H1 (cell line): ENCODE measurements at regions not wholly inside any gene's neighbourhood (a gene's known extent, or its start where the extent isn't known, plus 50 kb on each side); places are given as distances from the start of the nearest gene placed in this dataset.

Experiments
- ATF2 ChIP-seq: IDR thresholded peaks from 2 replicates; pipeline ENCODE4 v1.6.1; 2012; ENCODE audit warnings: low read length, inconsistent platforms
- BCL11A ChIP-seq, 2 experiments: IDR thresholded peaks; one replicate each; pipeline ENCODE4 v1.6.1; 2011; ENCODE audit warnings: low read depth in 2 of 2, low read length in 2 of 2, mild to moderate bottlenecking in 2 of 2
- CBX8 ChIP-seq: fragments of 300-800, 300-1000 bp; sonication (generic); IDR thresholded peaks from 2 replicates; pipeline ENCODE4 v1.7.1; 2016; ENCODE audit warnings: low read depth, low read length, borderline replicate concordance
- CHD1 ChIP-seq: IDR thresholded peaks from 2 replicates; pipeline ENCODE4 v1.6.1; 2012; ENCODE audit warnings: low read depth, low read length, improper control_type of control experiment
- CHD7 ChIP-seq: fragments of 300-600 bp; sonication (generic); IDR thresholded peaks from 2 replicates; pipeline ENCODE4 v1.7.1; 2012; ENCODE audit warnings: low read length, moderate library complexity, mild to moderate bottlenecking, inconsistent platforms; ENCODE audit not compliant: insufficient replicate concordance
- CREB1 ChIP-seq: IDR thresholded peaks from 2 replicates; pipeline ENCODE4 v1.6.1; 2012; ENCODE audit warnings: inconsistent platforms
- HDAC2 ChIP-seq, 2 experiments: fragments of 300-600 bp in 1 of 2; sonication (generic) in 1 of 2; IDR thresholded peaks; 2 replicates each; pipeline ENCODE4 v1.6.1; 2011 to 2012; ENCODE audit warnings: low read depth in 2 of 2, low read length in 2 of 2, mild to moderate bottlenecking in 2 of 2, moderate library complexity in 2 of 2, borderline replicate concordance in 1 of 2, inconsistent platforms in 1 of 2
- POU5F1 ChIP-seq: IDR thresholded peaks from 2 replicates; pipeline ENCODE4 v1.6.1; 2011; ENCODE audit warnings: low read depth, mild to moderate bottlenecking, low read length, moderate library complexity
- SAP30 ChIP-seq: fragments of 300-600 bp; sonication (generic); IDR thresholded peaks from 2 replicates; pipeline ENCODE4 v1.7.1; 2012; ENCODE audit warnings: low read length, moderate library complexity, mild to moderate bottlenecking, inconsistent platforms; ENCODE audit not compliant: insufficient read depth, insufficient replicate concordance
- ZNF274 ChIP-seq: IDR thresholded peaks from 2 replicates; pipeline ENCODE4 v1.7.0; 2012; ENCODE audit warnings: low read length, borderline replicate concordance; ENCODE audit errors: extremely low read depth

GRCh38 chr2:42864222-42864621 lies 71.8 kb upstream of the HAAO start (continued):
- TF ChIP-seq CHD7 = no peak
- TF ChIP-seq CREB1 = no peak
- no peak for TF ChIP-seq POU5F1
- no peak for TF ChIP-seq CHD1
- no peak for TF ChIP-seq HDAC2 (IDR thresholded peaks at IDR 0.05; ENCODE audit: borderline replicate concordance in 1 of 2, low read depth in 2 of 2, low read length in 2 of 2)
- no peak for TF ChIP-seq CBX8
- TF ChIP-seq BCL11A (IDR thresholded peaks at IDR 0.05; ENCODE audit: low read depth in 2 of 2, low read length in 2 of 2) = no peak
- TF ChIP-seq ZNF274 = no peak
- TF ChIP-seq SAP30 = no peak
- TF ChIP-seq ATF2 = no peak
